K562 (cell line): ENCODE measurements at regions not wholly inside any gene's neighbourhood (a gene's known extent, or its start where the extent isn't known, plus 50 kb on each side); places are given as distances from the start of the nearest gene placed in this dataset.

ENCODE experiments used
- ATAC-seq: fragments of 200-7000 bp; cut with Tn5 transposase; 3 replicates; pipeline ENCODE4 v1.9.1; 2020; ENCODE audit warnings: moderate library complexity
- BruUV-seq: library from RNA; stranded (reverse); fragments of 400-500 nt; replicated peaks from 2 replicates; lab custom pipeline; 2021; lab: Mats Ljungman, UMichigan
- CTCF ChIA-PET: fragments of 300-600 bp; formaldehyde crosslinking; extraction: SDS; loops from one replicate; lab custom pipeline; 2021; ENCODE audit warnings: low intra/inter-chr PET ratio; lab: Yijun Ruan, JAX
- POLR2A ChIA-PET: fragments of 300-600, 350-650 bp; sonication (Branson Sonifier 250); formaldehyde crosslinking; extraction: SDS; loops from one replicate; lab custom pipeline; 2021; ENCODE audit warnings: antibody characterized with exemption, inconsistent platforms; lab: Yijun Ruan, JAX
- DNase-seq, 4 experiments: peaks; one replicate each; pipeline versions ENCODE4 v3.0.0 to v3.0.0-alpha.2; 2011 to 2018; ENCODE audit warnings: low spot score in 3 of 4, mixed read lengths in 3 of 4; ENCODE audit errors: extremely low read depth in 1 of 4
- FAIRE-seq: peaks from 2 replicates; lab custom pipeline; 2011; peaks lifted over from hg19 to GRCh38; lab: Jason Lieb, UNC
- H2AFZ ChIP-seq: 2 replicates; pipeline ENCODE4 v1.6.0; 2011; ENCODE audit warnings: low read depth, low read length, control low read depth, inconsistent platforms
- H3K27ac ChIP-seq: fragments of 200-600 bp; 3 replicates; pipeline ENCODE4 v1.8.0; 2011; ENCODE audit warnings: low read depth, mild to moderate bottlenecking, control low read depth, inconsistent platforms, low read length, moderate library complexity, mixed read lengths; ENCODE audit errors: extremely low read depth
- H3K27me3 ChIP-seq, 2 experiments: fragments of 300-600 bp in 1 of 2; 2 replicates in 1 of 2; 3 replicates in 1 of 2; pipeline versions ENCODE4 v1.6.0 to v1.8.0; 2011; ENCODE audit warnings: inconsistent platforms in 2 of 2, low read length in 2 of 2, mild to moderate bottlenecking in 1 of 2, mixed read lengths in 1 of 2, moderate library complexity in 1 of 2; ENCODE audit not compliant: control insufficient read depth in 2 of 2, insufficient read depth in 2 of 2
- H3K36me3 ChIP-seq: fragments of 300-600 bp; 3 replicates; pipeline ENCODE4 v1.8.0; 2011; ENCODE audit warnings: mild to moderate bottlenecking, low read length, inconsistent platforms; ENCODE audit not compliant: control insufficient read depth, insufficient read depth
- H3K4me1 ChIP-seq, 2 experiments: fragments of 200-600 bp in 1 of 2; replicated peaks in 1 of 2; 2 replicates in 1 of 2; 3 replicates in 1 of 2; pipeline versions ENCODE4 v1.5.1 to v1.8.0; 2011; ENCODE audit warnings: inconsistent platforms in 2 of 2, low read length in 2 of 2, mild to moderate bottlenecking in 1 of 2, mixed read lengths in 1 of 2, moderate library complexity in 1 of 2; ENCODE audit not compliant: control insufficient read depth in 2 of 2, insufficient read depth in 2 of 2
- H3K4me2 ChIP-seq: 2 replicates; pipeline ENCODE4 v1.6.1; 2011; ENCODE audit warnings: low read length, control low read depth, inconsistent platforms, mixed read lengths; ENCODE audit not compliant: insufficient read depth
- H3K4me3 ChIP-seq: fragments of 200-600 bp; sonication (generic), shearing (Covaris generic); 2 replicates; pipeline ENCODE4 v1.5.1; 2016; ENCODE audit warnings: control low read depth, inconsistent platforms
- H3K79me2 ChIP-seq: fragments of 200-600 bp; 3 replicates; pipeline ENCODE4 v1.8.0; 2011; ENCODE audit warnings: low read length, inconsistent platforms; ENCODE audit not compliant: control insufficient read depth, insufficient read depth
- H3K9ac ChIP-seq, 2 experiments: 2 replicates each; pipeline versions ENCODE4 v1.6.0 to v1.6.1; 2011; ENCODE audit warnings: low read depth in 2 of 2, low read length in 2 of 2, control low read depth in 1 of 2, inconsistent platforms in 1 of 2, mild to moderate bottlenecking in 1 of 2, mixed read lengths in 1 of 2; ENCODE audit not compliant: insufficient read depth in 1 of 2
- H3K9me1 ChIP-seq: one replicate; pipeline ENCODE4 v1.6.0; 2011; ENCODE audit warnings: inconsistent platforms, mild to moderate bottlenecking, low read length, moderate library complexity; ENCODE audit not compliant: control insufficient read depth, insufficient read depth
- H3K9me3 ChIP-seq: replicated peaks from 2 replicates; pipeline ENCODE4 v1.5.1; 2011; ENCODE audit warnings: low read depth, low read length, inconsistent platforms; ENCODE audit not compliant: control insufficient read depth, insufficient read depth
- H4K20me1 ChIP-seq: replicated peaks from 2 replicates; pipeline ENCODE4 v1.6.1; 2011; ENCODE audit warnings: low read length, inconsistent platforms, mixed read lengths; ENCODE audit not compliant: control insufficient read depth, insufficient read depth
- ETV1 ChIP-seq: fragments of 450-650 bp; conservative IDR thresholded peaks from 2 replicates; pipeline ENCODE4 v1.6.1; 2016; ENCODE audit warnings: missing genetic modification characterization, control low read depth, low read depth, missing compliant biosample characterization
- FOXK1 ChIP-seq: sonication (generic); formaldehyde crosslinking; IDR thresholded peaks from 2 replicates; pipeline ENCODE4 v1.8.0; 2022; ENCODE audit warnings: missing genetic modification reagents, mild to moderate bottlenecking, borderline replicate concordance
- HLTF ChIP-seq: fragments of 450-650 bp; IDR thresholded peaks from 2 replicates; pipeline ENCODE4 v1.6.1; 2016
- HOMEZ ChIP-seq: fragments of 250-450 bp; sonication (Bioruptor Pico); IDR thresholded peaks from 2 replicates; pipeline ENCODE4 v1.4.0; 2020; ENCODE audit warnings: mild to moderate bottlenecking, moderate library complexity
- LCOR ChIP-seq: sonication (generic); formaldehyde crosslinking; IDR thresholded peaks from 2 replicates; pipeline ENCODE4 v1.8.0; 2022; ENCODE audit warnings: mild to moderate bottlenecking, missing genetic modification reagents
- MAFK ChIP-seq: IDR thresholded peaks from 2 replicates; pipeline ENCODE4 v1.6.1; 2011; ENCODE audit warnings: low read length, improper control_type of control experiment
- MTA1 ChIP-seq: fragments of 450-650 bp; IDR thresholded peaks from 2 replicates; pipeline ENCODE4 v1.6.1; 2017; ENCODE audit warnings: borderline replicate concordance
- NCOA2 ChIP-seq, 2 experiments: fragments of 450-650 bp; IDR thresholded peaks; 2 replicates each; pipeline ENCODE4 v1.6.1; 2018; ENCODE audit warnings: mild to moderate bottlenecking in 2 of 2, moderate library complexity in 1 of 2; ENCODE audit not compliant: partially characterized antibody in 2 of 2
- NFXL1 ChIP-seq: fragments of 450-650 bp; formaldehyde crosslinking; IDR thresholded peaks from 2 replicates; pipeline ENCODE4 v1.4.0; 2021; ENCODE audit warnings: mild to moderate bottlenecking
- PHTF2 ChIP-seq: fragments of 250-450 bp; sonication (Bioruptor Pico); IDR thresholded peaks from 2 replicates; pipeline ENCODE4 v1.5.0; 2021; ENCODE audit warnings: mild to moderate bottlenecking
- PYGO2 ChIP-seq: fragments of 450-650 bp; IDR thresholded peaks from 2 replicates; pipeline ENCODE4 v1.6.1; 2016; ENCODE audit warnings: mild to moderate bottlenecking, missing genetic modification characterization, moderate library complexity, missing compliant biosample characterization
- SAFB ChIP-seq: fragments of 200-400 bp; formaldehyde crosslinking; IDR thresholded peaks from 2 replicates; pipeline ENCODE4 v1.6.1; 2017; ENCODE audit warnings: low read depth, low read length, borderline replicate concordance
- SRSF3 ChIP-seq: fragments of 200-400 bp; formaldehyde crosslinking; IDR thresholded peaks from 2 replicates; pipeline ENCODE4 v1.6.1; 2016; ENCODE audit warnings: mild to moderate bottlenecking, low read length, moderate library complexity; ENCODE audit not compliant: insufficient read depth
- ZNF764 ChIP-seq: fragments of 250-450 bp; sonication (Bioruptor Pico); IDR thresholded peaks from 2 replicates; pipeline ENCODE4 v1.4.0; 2020; ENCODE audit warnings: low read depth, mild to moderate bottlenecking, moderate library complexity
- WGBS: fragments of 100-300 bp; shearing (Covaris generic); methylation state at CpG from one replicate; pipeline ENCODE4 v1.1.6; 2016; ENCODE audit warnings: low coverage, mixed read lengths; ENCODE audit not compliant: insufficient coverage; ENCODE audit errors: missing lambda C conversion rate; 5-methylcytosine and 5-hydroxymethylcytosine counted together
- in situ Hi-C: fragments of 300-500 bp; cut with MboI; formaldehyde crosslinking; loops from 4 replicates; pipeline ENCODE4 v1.15.0; 2018; ENCODE audit warnings: inconsistent platforms, mixed read lengths
- intact Hi-C: fragments of 100-400 bp; cut with micrococcal nuclease; formaldehyde crosslinking; loops from 2 replicates; pipeline ENCODE4 v1.14.2; 2022
- TF ChIP-seq, protein P1 (sequence below), 3 experiments: fragments of 200-800 bp in 1 of 3; fragments of 250-450 bp in 1 of 3; fragments of 450-650 bp in 1 of 3; sonication (Bioruptor Pico) in 1 of 3; sonication (Bioruptor generic) in 1 of 3; formaldehyde crosslinking in 1 of 3; IDR thresholded peaks; 2 replicates each; pipeline versions ENCODE4 v1.6.1 to v1.8.0; 2016 to 2022; ENCODE audit warnings: mild to moderate bottlenecking in 2 of 3, missing genetic modification characterization in 2 of 3, missing compliant biosample characterization in 1 of 3, moderate library complexity in 1 of 3
- TF ChIP-seq, protein P2 (sequence below): fragments of 250-450 bp; sonication (Bioruptor Pico); IDR thresholded peaks from 2 replicates; pipeline ENCODE4 v1.5.0; 2020; ENCODE audit warnings: mild to moderate bottlenecking, borderline replicate concordance

GRCh38 chr15:69857686-69858391 is 239.9 kb downstream of the TLE3 start:
- no peak overlapping the region for H3K4me3 ChIP-seq
- TF ChIP-seq HOMEZ (CRISPR knock-in tag): no peak
- no peak for TF ChIP-seq SAFB
- TF ChIP-seq, protein P1, sequence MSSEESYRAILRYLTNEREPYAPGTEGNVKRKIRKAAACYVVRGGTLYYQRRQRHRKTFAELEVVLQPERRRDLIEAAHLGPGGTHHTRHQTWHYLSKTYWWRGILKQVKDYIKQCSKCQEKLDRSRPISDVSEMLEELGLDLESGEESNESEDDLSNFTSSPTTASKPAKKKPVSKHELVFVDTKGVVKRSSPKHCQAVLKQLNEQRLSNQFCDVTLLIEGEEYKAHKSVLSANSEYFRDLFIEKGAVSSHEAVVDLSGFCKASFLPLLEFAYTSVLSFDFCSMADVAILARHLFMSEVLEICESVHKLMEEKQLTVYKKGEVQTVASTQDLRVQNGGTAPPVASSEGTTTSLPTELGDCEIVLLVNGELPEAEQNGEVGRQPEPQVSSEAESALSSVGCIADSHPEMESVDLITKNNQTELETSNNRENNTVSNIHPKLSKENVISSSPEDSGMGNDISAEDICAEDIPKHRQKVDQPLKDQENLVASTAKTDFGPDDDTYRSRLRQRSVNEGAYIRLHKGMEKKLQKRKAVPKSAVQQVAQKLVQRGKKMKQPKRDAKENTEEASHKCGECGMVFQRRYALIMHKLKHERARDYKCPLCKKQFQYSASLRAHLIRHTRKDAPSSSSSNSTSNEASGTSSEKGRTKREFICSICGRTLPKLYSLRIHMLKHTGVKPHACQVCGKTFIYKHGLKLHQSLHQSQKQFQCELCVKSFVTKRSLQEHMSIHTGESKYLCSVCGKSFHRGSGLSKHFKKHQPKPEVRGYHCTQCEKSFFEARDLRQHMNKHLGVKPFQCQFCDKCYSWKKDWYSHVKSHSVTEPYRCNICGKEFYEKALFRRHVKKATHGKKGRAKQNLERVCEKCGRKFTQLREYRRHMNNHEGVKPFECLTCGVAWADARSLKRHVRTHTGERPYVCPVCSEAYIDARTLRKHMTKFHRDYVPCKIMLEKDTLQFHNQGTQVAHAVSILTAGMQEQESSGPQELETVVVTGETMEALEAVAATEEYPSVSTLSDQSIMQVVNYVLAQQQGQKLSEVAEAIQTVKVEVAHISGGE (CRISPR knock-in tag; IDR thresholded peaks at IDR 0.05): no peak
- TF ChIP-seq MAFK: no peak
- no peak for TF ChIP-seq PYGO2 (tag)
- no peak for TF ChIP-seq NFXL1 (CRISPR knock-in tag)
- TF ChIP-seq ZNF764 (CRISPR knock-in tag): no peak
- TF ChIP-seq HLTF: no peak
- TF ChIP-seq SRSF3: no peak
- TF ChIP-seq, protein P2, sequence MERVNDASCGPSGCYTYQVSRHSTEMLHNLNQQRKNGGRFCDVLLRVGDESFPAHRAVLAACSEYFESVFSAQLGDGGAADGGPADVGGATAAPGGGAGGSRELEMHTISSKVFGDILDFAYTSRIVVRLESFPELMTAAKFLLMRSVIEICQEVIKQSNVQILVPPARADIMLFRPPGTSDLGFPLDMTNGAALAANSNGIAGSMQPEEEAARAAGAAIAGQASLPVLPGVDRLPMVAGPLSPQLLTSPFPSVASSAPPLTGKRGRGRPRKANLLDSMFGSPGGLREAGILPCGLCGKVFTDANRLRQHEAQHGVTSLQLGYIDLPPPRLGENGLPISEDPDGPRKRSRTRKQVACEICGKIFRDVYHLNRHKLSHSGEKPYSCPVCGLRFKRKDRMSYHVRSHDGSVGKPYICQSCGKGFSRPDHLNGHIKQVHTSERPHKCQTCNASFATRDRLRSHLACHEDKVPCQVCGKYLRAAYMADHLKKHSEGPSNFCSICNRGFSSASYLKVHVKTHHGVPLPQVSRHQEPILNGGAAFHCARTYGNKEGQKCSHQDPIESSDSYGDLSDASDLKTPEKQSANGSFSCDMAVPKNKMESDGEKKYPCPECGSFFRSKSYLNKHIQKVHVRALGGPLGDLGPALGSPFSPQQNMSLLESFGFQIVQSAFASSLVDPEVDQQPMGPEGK (CRISPR knock-in tag): no peak
- no peak for TF ChIP-seq NCOA2 (IDR thresholded peaks at IDR 0.05; ENCODE audit: partially characterized antibody in 2 of 2)
- TF ChIP-seq ETV1: no peak
- TF ChIP-seq FOXK1 (CRISPR knock-in tag): no peak
- TF ChIP-seq MTA1: no peak
- no peak for TF ChIP-seq LCOR
- TF ChIP-seq PHTF2 (CRISPR knock-in tag): no peak

More at GRCh38 chr15:69857686-69858391, 239.9 kb downstream of the TLE3 start:
- no peaks in the 10 kb centered on the region; the same call in 1 of the 2 replicates for H4K20me1 ChIP-seq
- ATAC-seq (no peak), FAIRE-seq (no peak), DNase-seq (no peak)
- no peaks in the 10 kb centered on the region for H3K79me2 ChIP-seq
- no peaks in the 10 kb centered on the region for H3K36me3 ChIP-seq
- no peaks in the 10 kb centered on the region for H3K9me3 ChIP-seq
- no peak overlapping the region for H2AFZ ChIP-seq
- H3K4me2 ChIP-seq: no peak overlapping the region
- H3K9me1 ChIP-seq: no peaks in the 10 kb centered on the region
- no peak overlapping the region for H3K9ac ChIP-seq
- CTCF ChIA-PET: interaction anchor here (0.6 kb wide), 1 partner anchor 14 kb away, joined by 3 read pairs; no protein-coding TSS in a partner anchor
- in situ Hi-C loops (no loop called here), intact Hi-C loops (no loop called here)
- POLR2A ChIA-PET: no interaction called here
- no peak overlapping the region for H3K27ac ChIP-seq
- H3K27me3 ChIP-seq: peaks cover 0 to 11% of the 10 kb centered on the region in 2 experiments; a peak in 3 of 5 replicates
- 0% methylated on average over 9 of the region's 10 CpGs for WGBS
- BruUV-seq: no TSS peak
- no peaks in the 10 kb centered on the region for H3K4me1 ChIP-seq
